Aorta (tissue), 5 donors: ENCODE measurements at regions not wholly inside any gene's neighbourhood (a gene's known extent, or its start where the extent isn't known, plus 50 kb on each side); places are given as distances from the start of the nearest gene placed in this dataset.

ENCODE experiments used
- ATAC-seq: fragments of 200-7000 bp; cut with Tn5 transposase; one replicate; pipeline ENCODE4 v1.9.1; 2022; ENCODE audit warnings: moderate library complexity; ENCODE audit not compliant: low FRiP score
- DNase-seq, 2 donors: peaks; one replicate each; pipeline ENCODE4 v3.0.0-alpha.2; 2020
- H3K27ac ChIP-seq, 2 donors: one replicate each; pipeline ENCODE4 v1.5.1; 2013; ENCODE audit warnings: low read length in 2 of 2, mild to moderate bottlenecking in 2 of 2, moderate library complexity in 2 of 2, control low read depth in 1 of 2, inconsistent platforms in 1 of 2, low read depth in 1 of 2
- H3K27me3 ChIP-seq, 2 donors: one replicate each; pipeline ENCODE4 v1.6.1; 2013; ENCODE audit warnings: control low read depth in 1 of 2, low read length in 1 of 2, mild to moderate bottlenecking in 1 of 2, moderate library complexity in 1 of 2; ENCODE audit not compliant: insufficient read depth in 2 of 2, control insufficient read depth in 1 of 2
- H3K36me3 ChIP-seq, 2 donors: one replicate each; pipeline ENCODE4 v1.6.1; 2013; ENCODE audit warnings: control low read depth in 1 of 2, low read length in 1 of 2, mild to moderate bottlenecking in 1 of 2; ENCODE audit not compliant: insufficient read depth in 2 of 2, control insufficient read depth in 1 of 2
- H3K4me1 ChIP-seq, 2 donors: one replicate each; pipeline ENCODE4 v1.6.1; 2013; ENCODE audit warnings: low read length in 2 of 2, control low read depth in 1 of 2, mild to moderate bottlenecking in 1 of 2, moderate library complexity in 1 of 2; ENCODE audit not compliant: insufficient read depth in 2 of 2, control insufficient read depth in 1 of 2
- H3K4me3 ChIP-seq, 2 donors: one replicate each; pipeline ENCODE4 v1.5.1; 2013; ENCODE audit warnings: low read length in 2 of 2, control low read depth in 1 of 2, mild to moderate bottlenecking in 1 of 2
- H3K9me3 ChIP-seq: one replicate; pipeline ENCODE4 v1.6.1; 2013; ENCODE audit warnings: mild to moderate bottlenecking, low read length; ENCODE audit not compliant: control insufficient read depth
- WGBS, 2 donors: extraction: QIAGEN DNeasy Blood & Tissue Kit; methylation state at CpG; one replicate each; pipeline ENCODE4 v1.1.7; 2013; 5-methylcytosine and 5-hydroxymethylcytosine counted together
- intact Hi-C, 2 donors: fragments of 100-400 bp; cut with DNase I; formaldehyde crosslinking; loops; one replicate each; pipeline versions ENCODE4 v1.14.2 to v1.15.0; 2022
- donor health status: healthy with polysubstance abuse.
- donor health status: Bipolar disorder and iron deficiency.
- donor health status: DM: no; HTN: no; CAD: no.
- donor health status: DM: no; HTN: no; CAD: no.
- donor health status: DM: yes; HTN: yes; CAD: no.

GRCh38 chr2:12809526-12809925 lies 92.8 kb downstream of the TRIB2 start:
- 30 to 43% methylated on average over 4 of the region's 4 CpGs for WGBS, 2 donors
- intact Hi-C loops = no loop called here
- Histone ChIP-seq H3K27ac (no peak overlapping the region), H3K9me3 (no peaks in the 10 kb centered on the region), H3K27me3 (no peaks in the 10 kb centered on the region), H3K4me1 (no peaks in the 10 kb centered on the region), H3K4me3 (no peak overlapping the region), H3K36me3 (no peaks in the 10 kb centered on the region)
- DNase-seq (no peak), ATAC-seq (peak; percentile 50)

- intact Hi-C loops = loop anchor here in 1 of 2 donors (10.0 kb wide), 1 partner anchor 87 kb away; no protein-coding TSS in a partner anchor
- H3K4me3 ChIP-seq = no peak overlapping the region
- H3K9me3 ChIP-seq = no peaks in the 10 kb centered on the region
- no peaks in the 10 kb centered on the region for H3K36me3 ChIP-seq
- DNase-seq = no peak
- H3K27me3 ChIP-seq = no peaks in the 10 kb centered on the region
- H3K4me1 ChIP-seq = no peaks in the 10 kb centered on the region
- no peak for ATAC-seq
- H3K27ac ChIP-seq = no peak overlapping the region
Measured at GRCh38 chr2:12811916-12812315, 95.2 kb downstream of the TRIB2 start.

GRCh38 chr2:12813166-12813565 lies 96.4 kb downstream of the TRIB2 start:
- no peak overlapping the region for H3K27ac ChIP-seq
- ATAC-seq = no peak
- H3K4me1 ChIP-seq = no peaks in the 10 kb centered on the region
- H3K9me3 ChIP-seq = no peaks in the 10 kb centered on the region
- intact Hi-C loops = loop anchor here in 1 of 2 donors (10.0 kb wide), 1 partner anchor 88 kb away; no protein-coding TSS in a partner anchor
- H3K27me3 ChIP-seq = no peaks in the 10 kb centered on the region
- no peaks in the 10 kb centered on the region for H3K36me3 ChIP-seq
- DNase-seq = no peak
- H3K4me3 ChIP-seq = no peak overlapping the region

GRCh38 chr2:12816379-12817306 lies 99.9 kb downstream of the TRIB2 start:
- H3K9me3 ChIP-seq = no peaks in the 10 kb centered on the region
- no peak overlapping the region for H3K4me3 ChIP-seq
- DNase-seq (no peak), ATAC-seq (no peak)
- no peaks in the 10 kb centered on the region for H3K27me3 ChIP-seq
- H3K36me3 ChIP-seq = no peaks in the 10 kb centered on the region
- H3K4me1 ChIP-seq = peaks cover 0 to 2% of the 10 kb centered on the region in 2 donors
- H3K27ac ChIP-seq = no peak overlapping the region
- 96 to 97% methylated on average over 4 of the region's 4 CpGs for WGBS, 2 donors
- intact Hi-C loops = loop anchor here (5.0 to 10.0 kb wide), 3 partner anchors 92 to 101 kb away; partner anchors contain the start of gene TRIB2 (in 1 of the 2)

- peaks cover 0 to 2% of the 10 kb centered on the region in 2 donors for H3K4me1 ChIP-seq
- intact Hi-C loops = loop anchor here (5.0 to 10.0 kb wide), 3 partner anchors 93 to 101 kb away; partner anchors contain the start of gene TRIB2 (in 1 of the 2)
- no peaks in the 10 kb centered on the region for H3K36me3 ChIP-seq
- H3K9me3 ChIP-seq = no peaks in the 10 kb centered on the region
- no peak overlapping the region for H3K4me3 ChIP-seq
- ATAC-seq = no peak
- whole genome bisulfite sequencing, 2 donors = 72 to 81% methylated on average over 3 of the region's 3 CpGs
- H3K27me3 ChIP-seq = no peaks in the 10 kb centered on the region
- no peak overlapping the region for H3K27ac ChIP-seq
- no peak for DNase-seq
Measured at GRCh38 chr2:12817870-12818269, 101.1 kb downstream of the TRIB2 start.

GRCh38 chr2:12818416-12819102 lies 101.8 kb downstream of the TRIB2 start:
- no peaks in the 10 kb centered on the region for H3K27me3 ChIP-seq
- H3K36me3 ChIP-seq = no peaks in the 10 kb centered on the region
- intact Hi-C loops = loop anchor here (5.0 to 10.0 kb wide), 3 partner anchors 94 to 101 kb away; partner anchors contain the start of gene TRIB2 (in 1 of the 2)
- peak overlapping the region in 1 of 2 donors; percentile 33 for H3K27ac ChIP-seq
- H3K9me3 ChIP-seq = no peaks in the 10 kb centered on the region
- H3K4me3 ChIP-seq = no peak overlapping the region
- peaks cover 0 to 2% of the 10 kb centered on the region in 2 donors for H3K4me1 ChIP-seq
- WGBS, 2 donors = 49 to 56% methylated on average over 11 of the region's 11 CpGs
- ATAC-seq (peak; percentile 59), DNase-seq (no peak)

- H3K27me3 ChIP-seq = no peaks in the 10 kb centered on the region
- 4 to 5% methylated on average over 3 of the region's 3 CpGs for WGBS, 2 donors
- DNase-seq (peak in 1 of 2 donors; percentile 83), ATAC-seq (peak; percentile 93)
- intact Hi-C loops = loop anchor here (5.0 to 10.0 kb wide), 3 partner anchors 94 to 102 kb away; partner anchors contain the start of gene TRIB2 (in 1 of the 2)
- H3K4me1 ChIP-seq = peaks cover 0 to 2% of the 10 kb centered on the region in 2 donors
- H3K36me3 ChIP-seq = no peaks in the 10 kb centered on the region
- no peak overlapping the region for H3K4me3 ChIP-seq
- no peaks in the 10 kb centered on the region for H3K9me3 ChIP-seq
- H3K27ac ChIP-seq = peak overlapping the region in 1 of 2 donors; percentile 33
Measured at GRCh38 chr2:12819103-12819475, 102.4 kb downstream of the TRIB2 start.

GRCh38 chr2:12819721-12820120 lies 103.0 kb downstream of the TRIB2 start:
- ATAC-seq = no peak
- no peaks in the 10 kb centered on the region for H3K36me3 ChIP-seq
- WGBS, 2 donors = 6 to 9% methylated on average over 3 of the region's 3 CpGs
- DNase-seq = no peak
- H3K27me3 ChIP-seq = no peaks in the 10 kb centered on the region
- H3K4me1 ChIP-seq = peaks cover 0 to 2% of the 10 kb centered on the region in 2 donors
- no peaks in the 10 kb centered on the region for H3K9me3 ChIP-seq
- intact Hi-C loops = loop anchor here (5.0 to 10.0 kb wide), 3 partner anchors 95 to 102 kb away; partner anchors contain the start of gene TRIB2 (in 1 of the 2)
- H3K4me3 ChIP-seq = no peak overlapping the region
- peak overlapping the region in 1 of 2 donors; percentile 52 for H3K27ac ChIP-seq
